Lower lobe of right lung (tissue), 2 donors: ENCODE measurements at regions not wholly inside any gene's neighbourhood (a gene's known extent, or its start where the extent isn't known, plus 50 kb on each side); places are given as distances from the start of the nearest gene placed in this dataset.

ENCODE experiments used
- ATAC-seq, 2 donors: fragments of 200-7000 bp; cut with Tn5 transposase; one replicate each; pipeline ENCODE4 v1.9.1; 2020 to 2022; ENCODE audit warnings: mild to moderate bottlenecking in 2 of 2, moderate library complexity in 2 of 2
- DNase-seq: peaks from one replicate; pipeline ENCODE4 v3.0.0-alpha.2; 2020
- H3K27ac ChIP-seq: fragments of 200-600 bp; one replicate; pipeline ENCODE4 v1.8.0; 2022
- H3K27me3 ChIP-seq: fragments of 200-600 bp; one replicate; pipeline ENCODE4 v1.8.0; 2022; ENCODE audit warnings: low read depth
- H3K36me3 ChIP-seq: fragments of 200-600 bp; one replicate; pipeline ENCODE4 v1.8.0; 2022; ENCODE audit warnings: mild to moderate bottlenecking
- H3K4me1 ChIP-seq: fragments of 200-600 bp; one replicate; pipeline ENCODE4 v1.8.0; 2022
- H3K4me3 ChIP-seq: fragments of 200-600 bp; one replicate; pipeline ENCODE4 v1.8.0; 2022; ENCODE audit warnings: mild to moderate bottlenecking
- H3K9me3 ChIP-seq: fragments of 200-600 bp; one replicate; pipeline ENCODE4 v1.8.0; 2022
- intact Hi-C: fragments of 100-400 bp; cut with DNase I; formaldehyde crosslinking; loops from one replicate; pipeline ENCODE4 v1.11.0; 2022
- TF ChIP-seq, protein P1 (sequence below): fragments of 200-600 bp; IDR thresholded peaks from one replicate; pipeline ENCODE4 v1.8.0; 2022; ENCODE audit warnings: antibody characterized with exemption, mild to moderate bottlenecking
- donor health status: DM: no; HTN: yes; CAD: no; lungs with severe emphysema.

DNA sequence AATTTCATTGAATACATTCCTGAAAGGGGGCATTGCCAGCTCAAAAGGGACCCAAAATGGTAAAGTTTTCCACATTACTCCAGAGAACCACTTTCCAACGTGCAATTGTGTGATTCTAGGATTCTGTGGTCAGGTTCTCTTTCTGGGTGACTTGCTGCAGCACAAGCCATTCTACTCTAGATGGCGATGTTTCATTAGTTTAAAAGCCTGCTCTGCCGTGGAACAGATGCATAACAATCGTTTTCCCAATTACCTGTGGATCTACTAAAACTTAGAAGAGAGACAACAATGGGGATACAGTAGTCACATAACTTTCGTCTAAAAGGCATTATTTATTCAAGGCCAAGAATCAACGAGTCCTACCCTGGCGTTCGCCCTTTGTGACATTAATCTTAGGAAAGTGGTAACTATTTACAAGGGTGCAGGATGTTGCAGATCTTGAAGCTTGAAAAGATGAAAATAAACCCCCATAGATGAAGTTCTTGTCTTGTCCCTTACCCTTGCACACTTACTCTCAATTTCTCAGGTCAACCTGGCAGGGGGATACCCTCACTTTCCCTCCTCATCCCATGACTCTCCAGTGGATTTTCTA lies 400.9 kb downstream of the SNAPC1 start:
- intact Hi-C loops = no loop called here
- TF ChIP-seq, protein P1, sequence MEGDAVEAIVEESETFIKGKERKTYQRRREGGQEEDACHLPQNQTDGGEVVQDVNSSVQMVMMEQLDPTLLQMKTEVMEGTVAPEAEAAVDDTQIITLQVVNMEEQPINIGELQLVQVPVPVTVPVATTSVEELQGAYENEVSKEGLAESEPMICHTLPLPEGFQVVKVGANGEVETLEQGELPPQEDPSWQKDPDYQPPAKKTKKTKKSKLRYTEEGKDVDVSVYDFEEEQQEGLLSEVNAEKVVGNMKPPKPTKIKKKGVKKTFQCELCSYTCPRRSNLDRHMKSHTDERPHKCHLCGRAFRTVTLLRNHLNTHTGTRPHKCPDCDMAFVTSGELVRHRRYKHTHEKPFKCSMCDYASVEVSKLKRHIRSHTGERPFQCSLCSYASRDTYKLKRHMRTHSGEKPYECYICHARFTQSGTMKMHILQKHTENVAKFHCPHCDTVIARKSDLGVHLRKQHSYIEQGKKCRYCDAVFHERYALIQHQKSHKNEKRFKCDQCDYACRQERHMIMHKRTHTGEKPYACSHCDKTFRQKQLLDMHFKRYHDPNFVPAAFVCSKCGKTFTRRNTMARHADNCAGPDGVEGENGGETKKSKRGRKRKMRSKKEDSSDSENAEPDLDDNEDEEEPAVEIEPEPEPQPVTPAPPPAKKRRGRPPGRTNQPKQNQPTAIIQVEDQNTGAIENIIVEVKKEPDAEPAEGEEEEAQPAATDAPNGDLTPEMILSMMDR = peak; percentile 67
- no peaks in the 10 kb centered on the region for H3K9me3 ChIP-seq
- ATAC-seq (peak; percentile 30 to 67), DNase-seq (no peak)
- H3K4me3 ChIP-seq = no peak overlapping the region
- no peaks in the 10 kb centered on the region for H3K36me3 ChIP-seq
- no peaks in the 10 kb centered on the region for H3K4me1 ChIP-seq
- H3K27ac ChIP-seq = no peak overlapping the region
- no peaks in the 10 kb centered on the region for H3K27me3 ChIP-seq

GRCh38 chr14:62168564-62169155 lies 406.4 kb downstream of the SNAPC1 start:
- intact Hi-C loops = no loop called here
- TF ChIP-seq, protein P1 = no peak
- H3K36me3 ChIP-seq = no peaks in the 10 kb centered on the region
- no peaks in the 10 kb centered on the region for H3K4me1 ChIP-seq
- ATAC-seq (no peak), DNase-seq (no peak)
- H3K27ac ChIP-seq = no peak overlapping the region
- no peaks in the 10 kb centered on the region for H3K27me3 ChIP-seq
- no peak overlapping the region for H3K4me3 ChIP-seq
- no peaks in the 10 kb centered on the region for H3K9me3 ChIP-seq

GRCh38 chr14:62179367-62180018 lies 417.3 kb downstream of the SNAPC1 start:
- Histone ChIP-seq H3K4me3 (no peak overlapping the region), H3K36me3 (no peaks in the 10 kb centered on the region), H3K27me3 (no peaks in the 10 kb centered on the region), H3K9me3 (no peaks in the 10 kb centered on the region), H3K4me1 (no peaks in the 10 kb centered on the region), H3K27ac (no peak overlapping the region)
- TF ChIP-seq, protein P1 = peak; percentile 57
- no peak for DNase-seq
- intact Hi-C loops = loop anchor here (10.0 kb wide), 1 partner anchor 1095 kb away; no protein-coding TSS in a partner anchor
- peak; percentile 53 to 77 for ATAC-seq

DNA sequence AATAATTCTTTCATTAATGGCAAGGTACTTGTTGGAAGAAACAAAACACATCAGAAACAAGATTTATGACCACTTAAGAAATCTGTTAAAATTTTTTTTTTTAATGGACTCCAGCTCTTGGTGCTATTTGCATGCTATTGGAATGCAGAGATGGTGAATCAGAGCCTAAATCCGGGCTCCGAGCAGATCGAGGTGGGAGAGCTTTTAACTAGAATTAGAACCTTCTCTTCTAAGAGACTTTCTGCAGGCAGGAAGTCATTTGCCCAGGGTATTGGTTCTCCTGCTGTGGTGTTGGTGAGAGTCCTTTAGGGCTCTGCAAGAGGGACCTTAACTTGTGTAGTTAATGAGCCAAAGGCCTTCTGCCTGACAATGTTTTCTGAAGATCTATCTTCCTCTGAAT lies 419.4 kb downstream of the SNAPC1 start:
- Histone ChIP-seq H3K4me1 (no peaks in the 10 kb centered on the region), H3K4me3 (no peak overlapping the region), H3K27ac (no peak overlapping the region), H3K9me3 (no peaks in the 10 kb centered on the region), H3K36me3 (no peaks in the 10 kb centered on the region), H3K27me3 (no peaks in the 10 kb centered on the region)
- DNase-seq = no peak
- intact Hi-C loops = no loop called here
- TF ChIP-seq, protein P1 = no peak
- no peak for ATAC-seq

DNA sequence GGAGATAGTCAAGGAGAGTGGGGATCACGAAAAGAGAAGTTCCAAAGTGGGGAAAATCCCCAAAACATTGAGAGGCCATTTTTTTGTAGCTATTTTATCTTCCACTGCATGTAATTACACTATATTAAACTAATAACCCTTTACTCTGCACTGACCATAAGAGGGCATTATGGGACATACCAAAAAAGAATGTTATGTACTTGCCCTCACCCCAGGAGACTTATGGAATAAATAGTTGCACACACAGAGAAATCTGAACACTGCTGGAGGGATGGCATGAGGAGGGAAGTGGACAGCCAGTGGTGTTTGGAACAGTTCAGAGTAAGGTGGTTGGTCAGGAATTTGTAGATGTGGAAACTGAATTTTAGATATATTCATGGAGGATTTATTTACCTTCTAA lies 422.9 kb downstream of the SNAPC1 start:
- no peaks in the 10 kb centered on the region for H3K9me3 ChIP-seq
- no peaks in the 10 kb centered on the region for H3K4me1 ChIP-seq
- no peaks in the 10 kb centered on the region for H3K27me3 ChIP-seq
- H3K27ac ChIP-seq = no peak overlapping the region
- TF ChIP-seq, protein P1 = no peak
- DNase-seq (no peak), ATAC-seq (no peak)
- no peak overlapping the region for H3K4me3 ChIP-seq
- intact Hi-C loops = no loop called here
- no peaks in the 10 kb centered on the region for H3K36me3 ChIP-seq
